ENCODE measurements at regions not wholly inside any gene's neighbourhood (a gene's known extent, or its start where the extent isn't known, plus 50 kb on each side); places are given as distances from the start of the nearest gene placed in this dataset.
"Not testable (repeated sequence)": the region's sequence is repeated elsewhere in the genome, so short reads cannot be mapped to it uniquely, and the experiment has no call there.

- H3K4me3 ChIP-seq: no peak overlapping the region
- H3K27ac ChIP-seq: no peak overlapping the region
- no peaks in the 10 kb centered on the region for H3K4me1 ChIP-seq
- H3K27me3 ChIP-seq: no peaks in the 10 kb centered on the region
- no peaks in the 10 kb centered on the region for H3K9me3 ChIP-seq
- no peak for TF ChIP-seq POLR2A (IDR thresholded peaks at IDR 0.05)
- TF ChIP-seq, protein P1, sequence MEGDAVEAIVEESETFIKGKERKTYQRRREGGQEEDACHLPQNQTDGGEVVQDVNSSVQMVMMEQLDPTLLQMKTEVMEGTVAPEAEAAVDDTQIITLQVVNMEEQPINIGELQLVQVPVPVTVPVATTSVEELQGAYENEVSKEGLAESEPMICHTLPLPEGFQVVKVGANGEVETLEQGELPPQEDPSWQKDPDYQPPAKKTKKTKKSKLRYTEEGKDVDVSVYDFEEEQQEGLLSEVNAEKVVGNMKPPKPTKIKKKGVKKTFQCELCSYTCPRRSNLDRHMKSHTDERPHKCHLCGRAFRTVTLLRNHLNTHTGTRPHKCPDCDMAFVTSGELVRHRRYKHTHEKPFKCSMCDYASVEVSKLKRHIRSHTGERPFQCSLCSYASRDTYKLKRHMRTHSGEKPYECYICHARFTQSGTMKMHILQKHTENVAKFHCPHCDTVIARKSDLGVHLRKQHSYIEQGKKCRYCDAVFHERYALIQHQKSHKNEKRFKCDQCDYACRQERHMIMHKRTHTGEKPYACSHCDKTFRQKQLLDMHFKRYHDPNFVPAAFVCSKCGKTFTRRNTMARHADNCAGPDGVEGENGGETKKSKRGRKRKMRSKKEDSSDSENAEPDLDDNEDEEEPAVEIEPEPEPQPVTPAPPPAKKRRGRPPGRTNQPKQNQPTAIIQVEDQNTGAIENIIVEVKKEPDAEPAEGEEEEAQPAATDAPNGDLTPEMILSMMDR (IDR thresholded peaks at IDR 0.05): no peak
- no peak for DNase-seq
- no peaks in the 10 kb centered on the region for H3K36me3 ChIP-seq
Observed at GRCh38 chr16:26863931-26864330, 202.8 kb upstream of the C16orf82 start.

DNA sequence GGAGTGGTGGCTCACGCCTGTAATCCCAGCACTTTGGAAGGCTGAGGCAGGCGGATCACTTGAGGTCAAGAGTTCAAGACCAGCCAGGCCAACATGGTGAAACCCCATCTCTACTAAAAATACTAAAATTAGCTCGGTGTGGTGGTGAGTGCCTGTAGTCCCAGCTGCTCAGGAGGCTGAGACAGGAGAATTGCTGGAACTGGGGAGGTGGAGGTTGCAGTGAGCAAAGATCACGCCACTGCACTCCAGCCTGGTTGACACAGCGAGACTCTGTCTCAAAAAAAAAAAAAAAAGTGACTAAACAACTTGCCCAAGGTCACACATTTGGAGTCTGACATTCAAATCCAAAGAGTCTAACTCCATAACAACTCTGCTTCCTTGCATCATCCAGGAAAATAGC, 192.4 kb upstream of the C16orf82 start:
- not testable (repeated sequence) for H3K4me3 ChIP-seq, H3K36me3 ChIP-seq, H3K4me1 ChIP-seq, H3K9me3 ChIP-seq, H3K27ac ChIP-seq, DNase-seq, H3K27me3 ChIP-seq

DNA sequence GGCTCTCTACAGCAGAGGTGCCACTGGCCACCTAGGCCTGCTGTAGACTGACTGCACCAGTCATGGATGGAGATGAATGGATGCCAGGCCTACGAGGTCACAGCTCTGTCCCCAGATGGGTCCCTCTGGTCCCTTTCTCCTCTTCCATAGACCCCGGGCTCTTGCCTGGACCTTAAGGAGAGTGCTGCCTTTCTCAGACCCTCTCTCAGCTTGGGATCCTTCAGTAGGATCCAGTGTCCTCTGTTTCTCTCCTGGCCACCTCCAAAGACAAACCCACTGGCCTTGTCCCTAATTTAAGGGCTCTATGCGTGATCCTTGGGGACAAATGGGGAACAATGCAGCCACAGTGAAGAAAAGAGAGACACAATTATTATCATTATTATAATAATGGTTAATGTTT, 189.3 kb upstream of the C16orf82 start:
- H3K27me3 ChIP-seq: no peaks in the 10 kb centered on the region
- no peak overlapping the region for H3K27ac ChIP-seq
- DNase-seq: no peak
- TF ChIP-seq, protein P1 (IDR thresholded peaks at IDR 0.05): no peak
- TF ChIP-seq POLR2A (IDR thresholded peaks at IDR 0.05): no peak
- no peak overlapping the region for H3K4me3 ChIP-seq
- H3K4me1 ChIP-seq: no peaks in the 10 kb centered on the region
- no peaks in the 10 kb centered on the region for H3K9me3 ChIP-seq
- no peaks in the 10 kb centered on the region for H3K36me3 ChIP-seq

- Histone ChIP-seq H3K27ac (no peak overlapping the region), H3K27me3 (no peaks in the 10 kb centered on the region), H3K4me3 (no peak overlapping the region), H3K4me1 (no peaks in the 10 kb centered on the region), H3K9me3 (no peaks in the 10 kb centered on the region), H3K36me3 (no peaks in the 10 kb centered on the region)
- no peak for DNase-seq
- TF ChIP-seq, protein P1 (IDR thresholded peaks at IDR 0.05): no peak
Observed at GRCh38 chr16:26885674-26886073, 181.1 kb upstream of the C16orf82 start.

DNA sequence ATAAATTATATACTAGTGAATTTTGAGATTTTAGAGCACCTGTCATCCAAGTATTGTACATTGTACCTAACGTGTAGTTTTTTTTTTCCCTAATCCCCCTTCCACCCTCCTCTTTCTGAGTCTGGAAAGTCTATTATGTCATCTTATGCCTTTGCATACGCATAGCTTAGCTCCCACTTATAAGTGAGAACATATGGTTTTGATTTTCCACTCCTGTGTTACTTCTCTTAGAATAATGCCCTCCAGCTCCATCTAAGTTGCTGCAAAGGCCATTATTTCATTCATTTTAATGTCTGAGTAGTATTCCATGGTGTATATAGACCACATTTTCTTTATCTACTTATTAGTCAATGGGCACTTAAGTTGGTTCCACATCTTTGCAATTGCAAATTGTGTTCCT, 177.0 kb upstream of the C16orf82 start:
- Histone ChIP-seq H3K4me3 (no peak overlapping the region), H3K27ac (no peak overlapping the region), H3K9me3 (no peaks in the 10 kb centered on the region), H3K4me1 (no peaks in the 10 kb centered on the region), H3K36me3 (no peaks in the 10 kb centered on the region), H3K27me3 (no peaks in the 10 kb centered on the region)
- TF ChIP-seq POLR2A (IDR thresholded peaks at IDR 0.05): no peak
- TF ChIP-seq, protein P1 (IDR thresholded peaks at IDR 0.05): no peak
- no peak for DNase-seq

DNA sequence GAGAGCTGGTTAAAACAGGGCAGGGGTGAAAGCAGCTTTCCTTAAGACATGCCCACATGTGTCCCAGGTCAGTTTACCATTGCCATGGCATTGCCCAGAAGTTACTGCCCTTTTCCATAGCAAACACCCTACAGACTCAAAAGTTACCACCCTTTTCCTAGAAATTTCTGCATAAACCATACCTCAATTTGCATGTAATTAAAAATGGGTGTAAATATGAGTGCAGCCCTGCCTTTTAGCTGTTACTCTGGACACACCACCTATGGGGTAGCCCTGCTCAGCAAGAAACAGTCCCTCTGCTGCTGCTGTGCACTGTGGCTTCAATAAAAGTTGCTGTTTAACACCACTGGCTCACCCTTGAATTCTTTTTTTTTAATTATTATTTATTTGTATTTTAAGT, 168.5 kb upstream of the C16orf82 start:
- TF ChIP-seq, protein P1 (IDR thresholded peaks at IDR 0.05): no peak
- TF ChIP-seq POLR2A (IDR thresholded peaks at IDR 0.05): no peak
- H3K27me3 ChIP-seq: no peaks in the 10 kb centered on the region
- no peak overlapping the region for H3K27ac ChIP-seq
- H3K9me3 ChIP-seq: no peaks in the 10 kb centered on the region
- H3K4me3 ChIP-seq: no peak overlapping the region
- H3K4me1 ChIP-seq: no peaks in the 10 kb centered on the region
- no peak for DNase-seq
- no peaks in the 10 kb centered on the region for H3K36me3 ChIP-seq
